ENCODE measurements at regions not wholly inside any gene's neighbourhood (a gene's known extent, or its start where the extent isn't known, plus 50 kb on each side); places are given as distances from the start of the nearest gene placed in this dataset.

GRCh38 chr9:1429297-1429696 lies 379.1 kb downstream of the DMRT2 start:
- DNase-seq (ENCODE audit: low spot score) = no peak

DNA sequence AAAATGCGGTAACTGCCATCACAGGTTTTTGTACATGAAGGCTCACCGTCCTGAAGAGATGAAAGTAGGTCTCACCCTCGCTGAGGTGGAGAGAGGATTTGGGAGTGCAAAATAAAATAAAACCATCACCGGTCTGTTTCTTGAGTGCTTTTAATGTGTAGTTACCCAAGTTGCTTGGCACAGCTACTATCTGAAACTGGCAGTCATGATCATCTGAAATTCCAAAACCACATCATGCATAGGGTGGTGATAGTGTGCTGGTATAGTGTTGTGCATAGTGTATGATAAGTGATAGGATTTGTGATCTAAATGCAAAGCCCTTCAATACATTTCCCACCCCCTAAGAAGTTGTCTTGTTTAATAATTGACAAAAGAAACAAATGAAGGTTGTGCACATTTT lies 381.3 kb downstream of the DMRT2 start:
- no peak for DNase-seq (ENCODE audit: low spot score)

DNA sequence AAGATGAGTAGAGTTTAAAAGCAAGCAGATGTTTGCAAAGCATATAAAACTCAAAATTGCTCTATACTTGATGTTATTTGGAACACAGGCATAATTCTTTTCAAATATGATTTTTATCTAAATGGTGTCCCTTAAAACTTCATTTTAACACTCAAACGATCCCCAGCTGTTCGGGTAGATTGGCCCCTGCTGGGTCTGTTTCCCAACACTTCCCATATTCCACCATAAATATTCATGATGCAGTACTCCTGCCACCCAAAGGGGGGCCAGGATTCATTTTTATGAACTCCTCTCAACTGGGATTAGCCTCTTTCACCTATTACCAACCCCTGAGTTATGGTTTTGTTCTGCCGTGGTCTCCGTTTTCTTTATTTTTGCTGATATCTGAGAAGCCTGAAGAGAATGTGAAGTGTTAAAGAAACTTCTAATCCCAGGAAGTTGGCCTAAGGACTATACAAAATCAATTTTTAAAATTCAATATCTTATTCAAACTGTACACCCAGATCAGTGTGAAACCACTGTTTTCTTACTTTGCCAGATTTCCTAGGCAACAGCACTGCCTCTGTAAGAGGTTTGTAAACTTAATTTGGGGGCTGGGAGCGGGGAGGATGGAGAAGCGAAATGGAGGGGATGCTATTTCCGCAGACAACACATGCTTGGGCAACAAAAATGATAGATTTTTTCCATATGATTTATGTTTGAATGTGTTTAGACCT lies 384.1 kb downstream of the DMRT2 start:
- no peak for DNase-seq (ENCODE audit: low spot score)

GRCh38 chr9:1434811-1435210 lies 384.7 kb downstream of the DMRT2 start:
- no peak for DNase-seq (ENCODE audit: low spot score)

DNA sequence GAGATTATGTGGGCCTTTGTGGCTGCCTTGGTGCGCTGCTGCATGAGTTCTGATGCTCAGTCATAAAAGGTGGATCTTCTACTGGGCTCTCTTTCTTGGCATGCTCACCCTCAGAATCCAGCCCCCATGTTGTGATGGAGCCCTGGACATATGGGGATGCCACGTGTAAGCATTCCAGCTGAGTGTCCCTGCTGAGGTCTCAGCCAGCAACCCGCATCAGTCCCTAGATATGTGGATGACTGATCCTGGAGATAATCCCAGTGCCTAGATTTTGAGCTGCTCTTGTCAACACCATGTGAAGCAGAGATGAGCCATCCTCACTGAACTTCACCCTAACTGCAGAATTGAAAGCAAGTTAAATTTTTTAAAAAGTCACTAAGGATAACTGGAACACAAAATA lies 390.1 kb downstream of the DMRT2 start:
- no peak for DNase-seq (ENCODE audit: low spot score)

- no peak for DNase-seq (ENCODE audit: low spot score)
These were observed 391.9 kb downstream of the DMRT2 start for GRCh38 chr9:1442105-1442504.

DNA sequence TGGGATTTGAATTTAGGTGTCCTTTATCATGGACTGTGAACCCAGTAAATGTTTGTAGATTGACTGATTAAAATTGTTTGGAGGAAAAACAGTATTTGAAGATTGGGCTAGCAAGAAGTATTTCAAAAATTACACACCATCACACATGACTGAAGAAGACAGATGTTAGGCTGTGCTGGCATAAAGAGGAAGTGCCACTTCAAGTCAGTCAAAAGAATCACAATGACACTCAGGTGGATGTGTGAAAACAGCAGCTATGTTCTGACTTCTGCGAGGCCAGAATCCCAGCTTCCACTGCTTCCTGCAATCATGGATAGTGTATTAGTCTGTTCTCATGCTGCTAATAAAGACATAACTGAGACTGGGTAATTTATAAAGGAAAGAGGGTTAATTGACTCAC lies 393.3 kb downstream of the DMRT2 start:
- DNase-seq (ENCODE audit: low spot score) = no peak

DNA sequence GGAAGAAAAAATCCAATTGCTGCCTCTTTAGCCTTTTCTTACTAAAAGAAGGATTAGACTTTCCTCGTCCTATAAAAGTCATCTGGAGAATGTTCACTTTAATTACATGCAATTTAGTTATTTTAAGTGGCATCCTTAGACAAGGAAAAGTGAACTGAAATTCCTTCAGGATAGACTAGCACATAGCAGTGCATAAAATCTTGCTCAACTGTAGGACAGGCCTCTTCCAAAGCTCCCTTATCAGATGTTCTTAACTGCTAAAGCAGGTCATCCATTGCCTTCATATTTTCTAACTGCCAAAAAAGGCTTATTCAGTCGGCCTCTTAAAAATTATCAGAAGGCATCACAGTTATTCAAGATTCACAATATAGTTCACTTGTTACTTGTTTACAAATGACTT lies 396.5 kb downstream of the DMRT2 start:
- DNase-seq (ENCODE audit: low spot score) = no peak

GRCh38 chr9:1453636-1454035 lies 403.5 kb downstream of the DMRT2 start:
- DNase-seq (ENCODE audit: low spot score) = no peak

DNA sequence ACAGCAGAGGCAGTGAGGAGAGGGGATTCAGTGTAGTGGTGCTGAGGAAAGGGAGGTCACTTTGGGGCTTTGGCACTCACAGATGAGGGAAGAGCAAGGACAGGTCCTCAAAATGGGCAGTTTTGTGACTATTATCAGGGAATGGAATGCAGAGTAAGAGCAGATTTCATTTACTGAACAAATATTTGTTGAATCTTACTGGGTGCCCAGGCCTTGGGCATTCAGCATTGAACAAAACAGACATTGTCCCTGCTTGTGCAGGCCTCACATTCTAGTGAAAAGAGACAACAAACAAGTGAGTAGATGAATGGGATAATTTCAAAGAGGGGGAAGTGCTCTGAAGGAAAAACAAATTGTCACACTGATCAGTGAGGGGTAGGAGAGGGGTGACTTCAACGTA lies 404.1 kb downstream of the DMRT2 start:
- no peak for DNase-seq (ENCODE audit: low spot score)

- no peak for DNase-seq (ENCODE audit: low spot score)
These were observed 404.6 kb downstream of the DMRT2 start for GRCh38 chr9:1454616-1455347.

GRCh38 chr9:1455766-1456165 lies 405.6 kb downstream of the DMRT2 start:
- DNase-seq (ENCODE audit: low spot score) = no peak

- DNase-seq (ENCODE audit: low spot score) = no peak
These were observed 406.3 kb downstream of the DMRT2 start for GRCh38 chr9:1456301-1457024.

DNA sequence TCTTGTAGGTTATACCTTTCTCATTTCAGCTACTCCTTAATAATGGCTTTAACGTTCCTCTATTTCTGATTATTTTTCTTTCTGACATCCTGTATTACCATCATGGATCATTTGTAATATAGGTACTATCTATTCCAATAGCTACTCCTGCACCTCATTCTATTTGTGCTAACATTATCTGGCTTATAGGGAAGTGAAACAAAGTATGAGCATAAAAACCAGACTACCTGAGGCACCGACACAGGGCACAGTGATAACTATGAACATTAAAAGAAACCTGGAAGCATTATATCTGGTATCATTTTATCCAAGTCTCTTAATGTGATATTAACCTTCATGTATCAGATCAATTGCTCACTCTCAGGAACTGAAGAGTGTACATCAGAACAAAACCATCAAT lies 407.3 kb downstream of the DMRT2 start:
- DNase-seq (ENCODE audit: low spot score) = no peak

GRCh38 chr9:1458503-1458902 lies 408.3 kb downstream of the DMRT2 start:
- DNase-seq (ENCODE audit: low spot score) = no peak

GRCh38 chr9:1460143-1460769 lies 410.1 kb downstream of the DMRT2 start:
- no peak for DNase-seq (ENCODE audit: low spot score)

DNA sequence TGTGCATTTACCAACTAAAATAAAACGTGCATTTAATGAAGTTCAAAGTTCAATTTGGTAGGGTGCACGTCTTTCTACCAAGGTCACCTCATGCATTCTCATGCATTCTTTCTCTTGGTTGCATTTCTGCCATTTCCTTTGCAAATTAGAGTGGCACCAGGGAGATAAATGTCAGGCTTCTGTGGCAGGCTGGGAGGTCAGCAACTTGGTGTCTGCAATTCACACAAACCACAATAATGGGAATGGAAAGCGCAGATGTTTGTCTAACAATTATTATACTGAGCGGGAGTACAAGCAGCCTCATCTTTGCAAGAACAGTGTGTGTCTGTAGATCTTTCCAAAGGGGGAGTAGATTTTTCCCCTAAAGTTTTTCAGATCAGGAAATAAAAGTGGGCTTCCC lies 411.7 kb downstream of the DMRT2 start:
- no peak for DNase-seq (ENCODE audit: low spot score)

- DNase-seq (ENCODE audit: low spot score) = no peak
These were observed 412.6 kb downstream of the DMRT2 start for GRCh38 chr9:1462626-1463308.

DNA sequence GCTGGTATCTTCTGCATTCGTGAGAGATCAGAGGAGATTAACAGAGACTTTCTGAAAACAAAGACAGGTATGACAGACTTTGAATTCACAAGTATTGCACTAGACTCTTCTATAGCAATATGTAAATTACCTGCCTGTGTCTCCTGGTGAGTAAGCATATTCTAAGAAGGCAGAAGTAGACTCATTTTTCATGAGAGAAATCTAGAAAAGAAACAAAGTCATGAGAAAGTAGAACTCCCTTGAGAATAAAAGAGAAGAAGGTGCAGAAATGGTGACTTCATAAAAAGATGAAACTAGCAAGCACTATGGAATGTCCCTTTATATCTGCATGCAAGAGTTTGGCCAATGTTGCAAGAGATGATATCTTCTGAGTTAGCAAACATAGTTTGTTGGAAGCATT lies 419.8 kb downstream of the DMRT2 start:
- no peak for DNase-seq (ENCODE audit: low spot score)

- DNase-seq (ENCODE audit: low spot score) = no peak
These were observed 423.9 kb downstream of the DMRT2 start for GRCh38 chr9:1473956-1474634.

DNA sequence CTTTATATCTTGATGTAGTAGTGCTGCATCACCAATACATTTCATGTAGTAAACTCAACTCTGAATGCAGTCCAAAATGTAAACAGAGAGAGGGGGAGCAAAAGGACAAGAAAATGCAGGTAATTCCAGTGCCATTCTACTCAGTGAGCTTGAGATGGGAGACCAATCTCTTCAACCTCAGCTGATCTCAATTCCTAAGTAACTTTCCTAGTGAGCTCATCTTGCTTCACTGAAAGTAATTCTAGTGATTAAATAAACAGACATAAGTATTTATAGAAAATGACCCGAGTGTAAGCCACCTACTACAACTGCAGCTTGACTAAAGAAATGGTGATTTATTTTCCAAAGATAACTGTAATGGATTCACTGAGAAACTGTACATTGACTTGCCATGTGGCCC lies 424.5 kb downstream of the DMRT2 start:
- no peak for DNase-seq (ENCODE audit: low spot score)
